GM23338 (cell line): ENCODE measurements at regions not wholly inside any gene's neighbourhood (a gene's known extent, or its start where the extent isn't known, plus 50 kb on each side); places are given as distances from the start of the nearest gene placed in this dataset.

ENCODE experiments used
- CREB1 ChIP-seq: fragments of 250-450 bp; sonication (Bioruptor Pico); IDR thresholded peaks from 2 replicates; pipeline ENCODE4 v1.5.0; 2020; ENCODE audit warnings: low read depth, mild to moderate bottlenecking, moderate library complexity
- ETS1 ChIP-seq: IDR thresholded peaks from 2 replicates; pipeline ENCODE4 v1.6.1; 2016; ENCODE audit warnings: antibody characterized with exemption
- EZH2phosphoT487 ChIP-seq: fragments of 200-600 bp; sonication (generic); IDR thresholded peaks from one replicate; pipeline ENCODE4 v1.8.1; 2018; ENCODE audit warnings: antibody characterized with exemption; ENCODE audit not compliant: unreplicated experiment
- JUNB ChIP-seq: IDR thresholded peaks from one replicate; pipeline ENCODE4 v1.6.1; 2016; ENCODE audit warnings: antibody characterized with exemption; ENCODE audit not compliant: unreplicated experiment
- NANOG ChIP-seq: IDR thresholded peaks from 2 replicates; pipeline ENCODE4 v1.6.1; 2016; ENCODE audit warnings: antibody characterized with exemption, borderline replicate concordance
- POLR2AphosphoS5 ChIP-seq: IDR thresholded peaks from 2 replicates; pipeline ENCODE4 v1.6.1; 2016; ENCODE audit warnings: antibody characterized with exemption, low read depth
- STAT1 ChIP-seq: IDR thresholded peaks from one replicate; pipeline ENCODE4 v1.6.1; 2016; ENCODE audit warnings: antibody characterized with exemption; ENCODE audit not compliant: unreplicated experiment
- ZNF114 ChIP-seq: fragments of 250-450 bp; sonication (Bioruptor Pico); IDR thresholded peaks from 2 replicates; pipeline ENCODE4 v1.5.0; 2020; ENCODE audit warnings: mild to moderate bottlenecking, moderate library complexity
- ZNF331 ChIP-seq: fragments of 250-450 bp; sonication (Bioruptor Pico); IDR thresholded peaks from 2 replicates; pipeline ENCODE4 v1.5.0; 2020; ENCODE audit warnings: low read depth, mild to moderate bottlenecking, moderate library complexity
- ZNF462 ChIP-seq: fragments of 250-450 bp; sonication (Bioruptor Pico); IDR thresholded peaks from 2 replicates; pipeline ENCODE4 v1.5.0; 2020; ENCODE audit warnings: mild to moderate bottlenecking, moderate library complexity

- no peak for TF ChIP-seq ZNF462
- TF ChIP-seq ETS1: no peak
- TF ChIP-seq STAT1: no peak
- TF ChIP-seq NANOG: no peak
- TF ChIP-seq ZNF114 (CRISPR knock-in tag): no peak
- no peak for TF ChIP-seq EZH2phosphoT487
- TF ChIP-seq ZNF331 (CRISPR knock-in tag): no peak
- no peak for TF ChIP-seq POLR2AphosphoS5
- TF ChIP-seq JUNB: no peak
- no peak for TF ChIP-seq CREB1 (CRISPR knock-in tag)
Measured at GRCh38 chr14:96986256-96987085, 189.3 kb downstream of the VRK1 start (continued).
